ENCODE measurements at regions not wholly inside any gene's neighbourhood (a gene's known extent, or its start where the extent isn't known, plus 50 kb on each side); places are given as distances from the start of the nearest gene placed in this dataset.

DNA sequence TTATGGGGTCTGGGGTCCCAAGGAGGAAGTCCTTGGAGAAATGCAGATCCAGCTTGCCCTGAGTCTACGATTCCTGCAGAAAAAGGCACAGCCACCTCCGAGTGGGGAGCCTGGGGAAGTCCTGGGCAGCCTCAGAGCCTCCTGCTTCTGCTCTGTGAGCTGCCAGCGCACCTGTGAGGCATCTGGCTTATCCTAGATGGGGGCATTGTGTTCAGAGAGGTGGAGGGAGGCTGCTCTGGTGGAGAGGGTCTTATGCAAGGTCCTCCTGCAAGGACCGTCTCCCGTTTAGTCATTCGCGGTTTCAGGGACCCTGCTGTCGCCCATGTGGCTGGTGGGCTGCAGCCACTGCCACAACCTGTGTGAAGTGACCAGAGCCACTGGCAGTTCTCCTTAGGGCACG lies 53.0 kb upstream of the PRMT8 start:
- Histone ChIP-seq H3K36me3 (no peaks in the 10 kb centered on the region), H3K4me3 (ENCODE audit: low read depth, low read length) (no peak overlapping the region), H3K9me3 (ENCODE audit: severe bottlenecking) (no peaks in the 10 kb centered on the region), H3K27me3 (ENCODE audit: insufficient read depth, low read depth, severe bottlenecking) (no peaks in the 10 kb centered on the region), H3K27ac (no peak overlapping the region)
- TF ChIP-seq, protein P1, sequence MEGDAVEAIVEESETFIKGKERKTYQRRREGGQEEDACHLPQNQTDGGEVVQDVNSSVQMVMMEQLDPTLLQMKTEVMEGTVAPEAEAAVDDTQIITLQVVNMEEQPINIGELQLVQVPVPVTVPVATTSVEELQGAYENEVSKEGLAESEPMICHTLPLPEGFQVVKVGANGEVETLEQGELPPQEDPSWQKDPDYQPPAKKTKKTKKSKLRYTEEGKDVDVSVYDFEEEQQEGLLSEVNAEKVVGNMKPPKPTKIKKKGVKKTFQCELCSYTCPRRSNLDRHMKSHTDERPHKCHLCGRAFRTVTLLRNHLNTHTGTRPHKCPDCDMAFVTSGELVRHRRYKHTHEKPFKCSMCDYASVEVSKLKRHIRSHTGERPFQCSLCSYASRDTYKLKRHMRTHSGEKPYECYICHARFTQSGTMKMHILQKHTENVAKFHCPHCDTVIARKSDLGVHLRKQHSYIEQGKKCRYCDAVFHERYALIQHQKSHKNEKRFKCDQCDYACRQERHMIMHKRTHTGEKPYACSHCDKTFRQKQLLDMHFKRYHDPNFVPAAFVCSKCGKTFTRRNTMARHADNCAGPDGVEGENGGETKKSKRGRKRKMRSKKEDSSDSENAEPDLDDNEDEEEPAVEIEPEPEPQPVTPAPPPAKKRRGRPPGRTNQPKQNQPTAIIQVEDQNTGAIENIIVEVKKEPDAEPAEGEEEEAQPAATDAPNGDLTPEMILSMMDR (IDR thresholded peaks at IDR 0.05; ENCODE audit: low read depth, low read length) = no peak
- DNase-seq = no peak

DNA sequence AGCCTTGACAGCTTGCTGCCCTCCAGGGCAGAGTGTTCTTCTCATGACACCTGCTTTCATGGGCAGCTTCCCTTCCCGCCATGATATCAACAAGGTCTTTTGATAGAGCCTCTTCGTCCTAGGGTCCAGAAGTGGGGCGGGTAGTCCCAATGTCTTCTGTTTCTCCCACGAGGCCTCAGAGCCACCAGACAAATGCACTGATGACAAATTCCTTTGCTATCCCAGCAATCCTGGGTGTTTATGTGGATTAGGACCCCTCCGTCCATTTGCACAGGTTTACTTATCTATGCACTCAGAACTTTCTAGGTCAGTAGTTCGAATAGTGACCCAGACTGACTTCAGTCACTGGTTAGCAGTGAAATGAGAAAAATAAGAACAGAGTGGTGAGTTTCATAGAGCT lies 52.6 kb upstream of the PRMT8 start:
- H3K9me3 ChIP-seq (ENCODE audit: severe bottlenecking) = no peaks in the 10 kb centered on the region
- no peak for DNase-seq
- no peaks in the 10 kb centered on the region for H3K27me3 ChIP-seq (ENCODE audit: insufficient read depth, low read depth, severe bottlenecking)

More for the DNA sequence above, 52.6 kb upstream of the PRMT8 start:
- Histone ChIP-seq H3K4me3 (ENCODE audit: low read depth, low read length) (no peak overlapping the region), H3K36me3 (no peaks in the 10 kb centered on the region), H3K27ac (no peak overlapping the region)
- TF ChIP-seq, protein P1 (IDR thresholded peaks at IDR 0.05; ENCODE audit: low read depth, low read length) = no peak

All from WERI-Rb-1 (cell line).